Liver (tissue), 8 donors: ENCODE measurements at regions not wholly inside any gene's neighbourhood (a gene's known extent, or its start where the extent isn't known, plus 50 kb on each side); places are given as distances from the start of the nearest gene placed in this dataset.

Source experiments
- DNase-seq: peaks from one replicate; pipeline ENCODE4 v3.0.0-alpha.2; 2017; ENCODE audit warnings: low spot score
- H3K27ac ChIP-seq, 2 donors: one replicate each; pipeline ENCODE4 v1.7.0; 2013; ENCODE audit warnings: inconsistent platforms in 2 of 2, low read length in 2 of 2, control low read depth in 1 of 2, low read depth in 1 of 2, mild to moderate bottlenecking in 1 of 2
- H3K27me3 ChIP-seq, 4 donors: one replicate each; pipeline versions ENCODE4 v1.6.1 to v1.7.0; 2013; ENCODE audit warnings: low read length in 3 of 4, inconsistent platforms in 1 of 4, mild to moderate bottlenecking in 1 of 4, moderate library complexity in 1 of 4; ENCODE audit not compliant: control insufficient read depth in 4 of 4, insufficient read depth in 4 of 4
- H3K36me3 ChIP-seq, 4 donors: one replicate each; pipeline versions ENCODE4 v1.6.1 to v1.7.0; 2013; ENCODE audit warnings: low read length in 3 of 4, mild to moderate bottlenecking in 3 of 4, low read depth in 1 of 4, moderate library complexity in 1 of 4; ENCODE audit not compliant: control insufficient read depth in 4 of 4, insufficient read depth in 3 of 4
- H3K4me1 ChIP-seq, 4 donors: one replicate each; pipeline versions ENCODE4 v1.6.1 to v1.7.0; 2013; ENCODE audit warnings: low read length in 3 of 4, mild to moderate bottlenecking in 3 of 4, moderate library complexity in 1 of 4; ENCODE audit not compliant: control insufficient read depth in 4 of 4, insufficient read depth in 4 of 4
- H3K4me3 ChIP-seq, 3 donors: one replicate each; pipeline versions ENCODE4 v1.6.1 to v1.7.0; 2013; ENCODE audit warnings: low read length in 3 of 3, control low read depth in 1 of 3, low read depth in 1 of 3, mild to moderate bottlenecking in 1 of 3
- H3K9ac ChIP-seq, 2 donors: one replicate each; pipeline ENCODE4 v1.7.0; 2013; ENCODE audit warnings: low read length in 2 of 2, mild to moderate bottlenecking in 2 of 2, moderate library complexity in 2 of 2, control low read depth in 1 of 2, low read depth in 1 of 2
- H3K9me3 ChIP-seq, 4 donors: one replicate each; pipeline versions ENCODE4 v1.6.1 to v1.7.0; 2013; ENCODE audit warnings: low read length in 3 of 4; ENCODE audit not compliant: control insufficient read depth in 4 of 4
- EGR1 ChIP-seq, 2 donors: IDR thresholded peaks; 2 replicates each; pipeline ENCODE4 v1.6.1; 2016 to 2018; ENCODE audit warnings: antibody characterized with exemption in 2 of 2, low read depth in 2 of 2
- FOXA1 ChIP-seq: IDR thresholded peaks from 2 replicates; pipeline ENCODE4 v1.6.1; 2016; ENCODE audit warnings: antibody characterized with exemption
- FOXA2 ChIP-seq: IDR thresholded peaks from 2 replicates; pipeline ENCODE4 v1.6.1; 2016; ENCODE audit warnings: antibody characterized with exemption
- GABPA ChIP-seq, 2 donors: IDR thresholded peaks in 1 of 2; conservative IDR thresholded peaks in 1 of 2; 2 replicates each; pipeline ENCODE4 v1.6.1; 2016; ENCODE audit warnings: antibody characterized with exemption in 2 of 2, mild to moderate bottlenecking in 1 of 2, moderate library complexity in 1 of 2
- HNF4A ChIP-seq, 2 donors: conservative IDR thresholded peaks; 2 replicates each; pipeline ENCODE4 v1.6.1; 2016; ENCODE audit warnings: antibody characterized with exemption in 2 of 2, mild to moderate bottlenecking in 2 of 2
- HNF4G ChIP-seq: IDR thresholded peaks from 2 replicates; pipeline ENCODE4 v1.6.1; 2016; ENCODE audit warnings: antibody characterized with exemption
- JUND ChIP-seq, 2 donors: IDR thresholded peaks; 2 replicates each; pipeline ENCODE4 v1.6.1; 2016; ENCODE audit warnings: antibody characterized with exemption in 2 of 2
- MAX ChIP-seq: IDR thresholded peaks from 2 replicates; pipeline ENCODE4 v1.6.1; 2016; ENCODE audit warnings: antibody characterized with exemption
- NR2F2 ChIP-seq: IDR thresholded peaks from 2 replicates; pipeline ENCODE4 v1.6.1; 2016; ENCODE audit warnings: antibody characterized with exemption
- RAD21 ChIP-seq, 2 donors: IDR thresholded peaks; 2 replicates each; pipeline ENCODE4 v1.6.1; 2016; ENCODE audit warnings: antibody characterized with exemption in 2 of 2, mild to moderate bottlenecking in 2 of 2
- REST ChIP-seq: IDR thresholded peaks from 2 replicates; pipeline ENCODE4 v1.6.1; 2016; ENCODE audit warnings: antibody characterized with exemption, mild to moderate bottlenecking
- RXRA ChIP-seq, 2 donors: IDR thresholded peaks; 2 replicates each; pipeline ENCODE4 v1.6.1; 2017 to 2018; ENCODE audit warnings: antibody characterized with exemption in 2 of 2, mild to moderate bottlenecking in 1 of 2
- SP1 ChIP-seq: IDR thresholded peaks from 2 replicates; pipeline ENCODE4 v1.6.1; 2018; ENCODE audit warnings: antibody characterized with exemption, mild to moderate bottlenecking
- TAF1 ChIP-seq: conservative IDR thresholded peaks from 2 replicates; pipeline ENCODE4 v1.6.1; 2016; ENCODE audit warnings: antibody characterized with exemption, mild to moderate bottlenecking
- YY1 ChIP-seq: IDR thresholded peaks from 2 replicates; pipeline ENCODE4 v1.6.1; 2016; ENCODE audit warnings: antibody characterized with exemption, mild to moderate bottlenecking
- ZBTB33 ChIP-seq: IDR thresholded peaks from 2 replicates; pipeline ENCODE4 v1.6.1; 2016; ENCODE audit warnings: antibody characterized with exemption
- WGBS: extraction: QIAGEN DNeasy Blood & Tissue Kit; methylation state at CpG from one replicate; pipeline ENCODE4 v1.1.7; 2013; 5-methylcytosine and 5-hydroxymethylcytosine counted together
- TF ChIP-seq, protein P1 (sequence below): IDR thresholded peaks from 2 replicates; pipeline ENCODE4 v1.6.1; 2016; ENCODE audit warnings: antibody characterized with exemption
- TF ChIP-seq, protein P2 (sequence below): fragments of 150-350 bp; IDR thresholded peaks from 2 replicates; pipeline ENCODE4 v1.5.1; 2017; ENCODE audit warnings: improper control_type of control experiment, low read depth, low read length; ENCODE audit not compliant: missing input control
- donor health status: healthy.
- donor health status: healthy.
- donor health status: healthy.
- donor health status: healthy.
- donor health status: healthy.

- H3K4me1 ChIP-seq: no peaks in the 10 kb centered on the region
- no peak overlapping the region for H3K4me3 ChIP-seq
- TF ChIP-seq RAD21 (IDR thresholded peaks at IDR 0.05) (peak in 1 of 2 donors; percentile 15), HNF4G (no peak)
- no peak for DNase-seq
- H3K27me3 ChIP-seq: peaks cover 0 to 9% (median 0%) of the 10 kb centered on the region in 4 donors
- H3K27ac ChIP-seq: peak overlapping the region; percentile 3 to 29
- WGBS: 42% methylated on average over 6 of the region's 6 CpGs
- no peak overlapping the region for H3K9ac ChIP-seq
- no peaks in the 10 kb centered on the region for H3K9me3 ChIP-seq
- H3K36me3 ChIP-seq: no peaks in the 10 kb centered on the region
Observed at GRCh38 chr5:38718771-38719391, 126.9 kb upstream of the OSMR start.

GRCh38 chr5:38719403-38719802, 126.4 kb upstream of the OSMR start:
- Histone ChIP-seq H3K36me3 (no peaks in the 10 kb centered on the region), H3K27me3 (peaks cover 0 to 9% (median 0%) of the 10 kb centered on the region in 4 donors), H3K9me3 (no peaks in the 10 kb centered on the region), H3K9ac (no peak overlapping the region), H3K4me1 (no peaks in the 10 kb centered on the region), H3K4me3 (no peak overlapping the region), H3K27ac (peak overlapping the region; percentile 3 to 14)
- no peak for DNase-seq
- TF ChIP-seq FOXA2 (no peak), YY1 (no peak), RXRA (IDR thresholded peaks at IDR 0.05) (no peak), TAF1 (no peak), EGR1 (IDR thresholded peaks at IDR 0.05; ENCODE audit: low read depth in 2 of 2) (no peak), ZBTB33 (no peak), FOXA1 (no peak), JUND (IDR thresholded peaks at IDR 0.05) (no peak), SP1 (no peak), RAD21 (IDR thresholded peaks at IDR 0.05) (no peak), NR2F2 (no peak), MAX (no peak), HNF4A (conservative IDR thresholded peaks at IDR 0.05) (no peak), GABPA (IDR thresholded peaks at IDR 0.05 in 1 of 2, conservative IDR thresholded peaks at IDR 0.05 in 1 of 2) (no peak), HNF4G (no peak), REST (no peak)
- TF ChIP-seq, protein P1, sequence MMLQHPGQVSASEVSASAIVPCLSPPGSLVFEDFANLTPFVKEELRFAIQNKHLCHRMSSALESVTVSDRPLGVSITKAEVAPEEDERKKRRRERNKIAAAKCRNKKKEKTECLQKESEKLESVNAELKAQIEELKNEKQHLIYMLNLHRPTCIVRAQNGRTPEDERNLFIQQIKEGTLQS: no peak
- TF ChIP-seq, protein P2, sequence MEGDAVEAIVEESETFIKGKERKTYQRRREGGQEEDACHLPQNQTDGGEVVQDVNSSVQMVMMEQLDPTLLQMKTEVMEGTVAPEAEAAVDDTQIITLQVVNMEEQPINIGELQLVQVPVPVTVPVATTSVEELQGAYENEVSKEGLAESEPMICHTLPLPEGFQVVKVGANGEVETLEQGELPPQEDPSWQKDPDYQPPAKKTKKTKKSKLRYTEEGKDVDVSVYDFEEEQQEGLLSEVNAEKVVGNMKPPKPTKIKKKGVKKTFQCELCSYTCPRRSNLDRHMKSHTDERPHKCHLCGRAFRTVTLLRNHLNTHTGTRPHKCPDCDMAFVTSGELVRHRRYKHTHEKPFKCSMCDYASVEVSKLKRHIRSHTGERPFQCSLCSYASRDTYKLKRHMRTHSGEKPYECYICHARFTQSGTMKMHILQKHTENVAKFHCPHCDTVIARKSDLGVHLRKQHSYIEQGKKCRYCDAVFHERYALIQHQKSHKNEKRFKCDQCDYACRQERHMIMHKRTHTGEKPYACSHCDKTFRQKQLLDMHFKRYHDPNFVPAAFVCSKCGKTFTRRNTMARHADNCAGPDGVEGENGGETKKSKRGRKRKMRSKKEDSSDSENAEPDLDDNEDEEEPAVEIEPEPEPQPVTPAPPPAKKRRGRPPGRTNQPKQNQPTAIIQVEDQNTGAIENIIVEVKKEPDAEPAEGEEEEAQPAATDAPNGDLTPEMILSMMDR: no peak
- WGBS: 67% methylated on average over 1 of the region's 1 CpG
